DMS53 treated with DMSO at 0.1 percent for 48 hours (cell line): ENCODE measurements at regions not wholly inside any gene's neighbourhood (a gene's known extent, or its start where the extent isn't known, plus 50 kb on each side); places are given as distances from the start of the nearest gene placed in this dataset.

Experiments used
- DNase-seq: peaks from one replicate; lab custom pipeline; 2025; ENCODE audit not compliant: unreplicated experiment; lab: John Stamatoyannopoulos, UW

GRCh38 chr1:14294860-14295536 is 303.5 kb upstream of the KAZN start:
- DNase-seq, result no peak

- DNase-seq, result no peak
Observed at GRCh38 chr1:14296795-14297194, 301.7 kb upstream of the KAZN start.

GRCh38 chr1:14297356-14297755 is 301.1 kb upstream of the KAZN start:
- no peak for DNase-seq

GRCh38 chr1:14298806-14299205 is 299.7 kb upstream of the KAZN start:
- DNase-seq, result no peak

- no peak for DNase-seq
Observed at GRCh38 chr1:14300991-14301703, 297.3 kb upstream of the KAZN start.

GRCh38 chr1:14301704-14302024 is 296.8 kb upstream of the KAZN start:
- no peak for DNase-seq

- DNase-seq, result no peak
Observed at GRCh38 chr1:14302025-14302424, 296.5 kb upstream of the KAZN start.

- DNase-seq, result no peak
Observed at GRCh38 chr1:14303011-14303410, 295.5 kb upstream of the KAZN start.

- DNase-seq, result no peak
Observed at GRCh38 chr1:14304381-14304865, 294.1 kb upstream of the KAZN start.

- DNase-seq, result no peak
Observed at GRCh38 chr1:14308460-14308859, 290.0 kb upstream of the KAZN start.

- DNase-seq, result no peak
Observed at GRCh38 chr1:14309984-14310383, 288.5 kb upstream of the KAZN start.

GRCh38 chr1:14310476-14310875 is 288.0 kb upstream of the KAZN start:
- DNase-seq, result no peak

- no peak for DNase-seq
Observed at GRCh38 chr1:14313731-14314431, 284.6 kb upstream of the KAZN start.

GRCh38 chr1:14318830-14319229 is 279.7 kb upstream of the KAZN start:
- DNase-seq, result no peak

GRCh38 chr1:14320518-14320917 is 278.0 kb upstream of the KAZN start:
- DNase-seq, result no peak

GRCh38 chr1:14320986-14321385 is 277.5 kb upstream of the KAZN start:
- DNase-seq, result no peak

GRCh38 chr1:14321422-14321821 is 277.1 kb upstream of the KAZN start:
- no peak for DNase-seq

GRCh38 chr1:14323568-14324247 is 274.8 kb upstream of the KAZN start:
- DNase-seq, result no peak

- no peak for DNase-seq
Observed at GRCh38 chr1:14324248-14324630, 274.2 kb upstream of the KAZN start.

GRCh38 chr1:14326857-14327256 is 271.6 kb upstream of the KAZN start:
- no peak for DNase-seq

GRCh38 chr1:14328685-14329084 is 269.8 kb upstream of the KAZN start:
- no peak for DNase-seq

- no peak for DNase-seq
Observed at GRCh38 chr1:14332158-14332557, 266.3 kb upstream of the KAZN start.
